PC-3 (cell line): ENCODE measurements at regions not wholly inside any gene's neighbourhood (a gene's known extent, or its start where the extent isn't known, plus 50 kb on each side); places are given as distances from the start of the nearest gene placed in this dataset.
A peak's percentile ranks its signal among the peaks of the same experiment; 100 is the strongest.

Source experiments
- ATAC-seq: fragments of 200-7000 bp; cut with Tn5 transposase; 2 replicates; pipeline ENCODE4 v1.9.1; 2020; ENCODE audit warnings: mild to moderate bottlenecking, moderate library complexity
- BruUV-seq: library from RNA; stranded (reverse); fragments of 400-500 nt; replicated peaks from 2 replicates; lab custom pipeline; 2021; lab: Mats Ljungman, UMichigan
- CTCF ChIA-PET: fragments of 300-600 bp; sonication (Branson Sonifier 250); formaldehyde crosslinking; loops from one replicate; lab custom pipeline; 2022; ENCODE audit warnings: antibody characterized with exemption; lab: Charles Lee
- POLR2A ChIA-PET: fragments of 300-600 bp; sonication (Branson Sonifier 250); formaldehyde crosslinking; loops from one replicate; lab custom pipeline; 2022; ENCODE audit warnings: antibody characterized with exemption; ENCODE audit not compliant: unreplicated experiment; lab: Charles Lee
- DNase-seq: peaks from one replicate; pipeline ENCODE4 v3.0.0-alpha.2; 2015
- H2AFZ ChIP-seq: fragments of 300-600 bp; sonication (generic); 2 replicates; pipeline ENCODE4 v1.6.0; 2016; ENCODE audit warnings: antibody characterized with exemption, low read length
- H3F3A ChIP-seq: fragments of 300-600 bp; sonication (generic); one replicate; pipeline ENCODE4 v1.6.0; 2017; ENCODE audit warnings: antibody characterized with exemption, low read length, control low read depth, mild to moderate bottlenecking; ENCODE audit not compliant: unreplicated experiment
- H3K27ac ChIP-seq: fragments of 300-600 bp; sonication (generic); 2 replicates; pipeline ENCODE4 v1.5.1; 2016; ENCODE audit warnings: mild to moderate bottlenecking, low read length
- H3K27me3 ChIP-seq: fragments of 300-600 bp; sonication (generic); 2 replicates; pipeline ENCODE4 v1.6.1; 2016; ENCODE audit warnings: low read length, mixed read lengths
- H3K36me3 ChIP-seq: fragments of 300-600 bp; sonication (generic); 2 replicates; pipeline ENCODE4 v1.6.1; 2016; ENCODE audit warnings: low read depth, mixed run types, low read length, mixed read lengths
- H3K4me1 ChIP-seq: fragments of 300-600 bp; sonication (generic); 2 replicates; pipeline ENCODE4 v1.5.1; 2016; ENCODE audit warnings: low read length; ENCODE audit not compliant: insufficient read depth
- H3K4me2 ChIP-seq: fragments of 300-600 bp; sonication (generic); 2 replicates; pipeline ENCODE4 v1.6.0; 2016; ENCODE audit warnings: low read length
- H3K4me3 ChIP-seq: fragments of 300-600 bp; sonication (generic); 2 replicates; pipeline ENCODE4 v1.5.1; 2016; ENCODE audit warnings: mild to moderate bottlenecking, low read length, mixed read lengths
- H3K79me2 ChIP-seq: fragments of 300-600 bp; sonication (generic); 2 replicates; pipeline ENCODE4 v1.6.1; 2017; ENCODE audit warnings: low read length, mixed read lengths
- H3K9ac ChIP-seq: fragments of 300-600 bp; sonication (generic); 2 replicates; pipeline ENCODE4 v1.6.0; 2016; ENCODE audit warnings: mild to moderate bottlenecking, low read length
- H3K9me2 ChIP-seq: fragments of 300-600 bp; sonication (generic); replicated peaks from 2 replicates; pipeline ENCODE4 v1.6.1; 2016; ENCODE audit warnings: mixed run types, low read length, mixed read lengths
- H3K9me3 ChIP-seq: fragments of 300-600 bp; sonication (generic); 2 replicates; pipeline ENCODE4 v1.6.1; 2016; ENCODE audit warnings: low read length, mixed read lengths
- H4K20me1 ChIP-seq: fragments of 300-600 bp; sonication (generic); 2 replicates; pipeline ENCODE4 v1.6.1; 2016; ENCODE audit warnings: low read length, mixed read lengths
- EZH2 ChIP-seq: fragments of 300-600 bp; sonication (generic); IDR thresholded peaks from one replicate; pipeline ENCODE4 v1.6.1; 2017; ENCODE audit warnings: antibody characterized with exemption, mild to moderate bottlenecking, low read length; ENCODE audit not compliant: unreplicated experiment
- EZH2phosphoT487 ChIP-seq: fragments of 300-600 bp; sonication (generic); IDR thresholded peaks from 2 replicates; pipeline ENCODE4 v1.6.1; 2018; ENCODE audit warnings: mild to moderate bottlenecking, antibody characterized with exemption, low read length, borderline replicate concordance
- intact Hi-C: fragments of 100-400 bp; cut with micrococcal nuclease; formaldehyde crosslinking; loops from 2 replicates; pipeline ENCODE4 v1.9.0; 2023
- TF ChIP-seq, protein P1 (sequence below): fragments of 300-600 bp; sonication (generic); conservative IDR thresholded peaks from 2 replicates; pipeline ENCODE4 v1.5.1; 2017; ENCODE audit warnings: antibody characterized with exemption, low read depth, mild to moderate bottlenecking, low read length

DNA sequence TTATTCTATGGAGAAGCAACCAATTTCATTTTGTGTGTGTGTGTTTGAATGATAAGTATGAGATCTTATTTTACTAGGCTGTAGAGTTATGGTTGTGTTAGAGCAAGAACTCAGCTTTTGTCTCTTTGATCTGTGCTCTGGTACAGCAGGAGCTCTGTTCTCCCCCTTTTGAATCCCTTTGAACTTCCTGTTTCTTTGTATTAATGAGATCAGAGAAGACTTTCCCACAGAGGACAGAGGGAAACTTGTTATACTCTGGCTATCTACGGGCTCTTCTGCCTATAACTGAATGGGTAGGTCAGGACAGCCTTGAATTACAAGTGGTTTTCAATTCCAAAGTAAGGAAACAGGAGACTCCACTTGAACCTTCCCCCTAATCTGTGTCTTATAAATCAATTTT is 1015.0 kb upstream of the RAG2 start:
- H3K4me2 ChIP-seq = no peak overlapping the region
- H3K36me3 ChIP-seq = no peaks in the 10 kb centered on the region
- H3F3A ChIP-seq = no peaks in the 10 kb centered on the region
- ATAC-seq = no peak
- intact Hi-C loops = no loop called here
- BruUV-seq = no TSS peak
- CTCF ChIA-PET = no interaction called here
- H3K4me1 ChIP-seq = no peaks in the 10 kb centered on the region
- H4K20me1 ChIP-seq = no peaks in the 10 kb centered on the region
- H3K9ac ChIP-seq = no peak overlapping the region
- no peak for TF ChIP-seq EZH2phosphoT487
- TF ChIP-seq EZH2 = no peak
- TF ChIP-seq, protein P1, sequence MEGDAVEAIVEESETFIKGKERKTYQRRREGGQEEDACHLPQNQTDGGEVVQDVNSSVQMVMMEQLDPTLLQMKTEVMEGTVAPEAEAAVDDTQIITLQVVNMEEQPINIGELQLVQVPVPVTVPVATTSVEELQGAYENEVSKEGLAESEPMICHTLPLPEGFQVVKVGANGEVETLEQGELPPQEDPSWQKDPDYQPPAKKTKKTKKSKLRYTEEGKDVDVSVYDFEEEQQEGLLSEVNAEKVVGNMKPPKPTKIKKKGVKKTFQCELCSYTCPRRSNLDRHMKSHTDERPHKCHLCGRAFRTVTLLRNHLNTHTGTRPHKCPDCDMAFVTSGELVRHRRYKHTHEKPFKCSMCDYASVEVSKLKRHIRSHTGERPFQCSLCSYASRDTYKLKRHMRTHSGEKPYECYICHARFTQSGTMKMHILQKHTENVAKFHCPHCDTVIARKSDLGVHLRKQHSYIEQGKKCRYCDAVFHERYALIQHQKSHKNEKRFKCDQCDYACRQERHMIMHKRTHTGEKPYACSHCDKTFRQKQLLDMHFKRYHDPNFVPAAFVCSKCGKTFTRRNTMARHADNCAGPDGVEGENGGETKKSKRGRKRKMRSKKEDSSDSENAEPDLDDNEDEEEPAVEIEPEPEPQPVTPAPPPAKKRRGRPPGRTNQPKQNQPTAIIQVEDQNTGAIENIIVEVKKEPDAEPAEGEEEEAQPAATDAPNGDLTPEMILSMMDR = no peak
- POLR2A ChIA-PET = no interaction called here
- H2AFZ ChIP-seq = no peak overlapping the region
- no peaks in the 10 kb centered on the region for H3K9me2 ChIP-seq
- no peaks in the 10 kb centered on the region for H3K9me3 ChIP-seq
- no peaks in the 10 kb centered on the region for H3K27me3 ChIP-seq
- no peak overlapping the region for H3K4me3 ChIP-seq
- DNase-seq = no peak
- H3K79me2 ChIP-seq = no peaks in the 10 kb centered on the region
- H3K27ac ChIP-seq = no peak overlapping the region

- CTCF ChIA-PET = no interaction called here
- POLR2A ChIA-PET = no interaction called here
- Histone ChIP-seq H3K9ac (no peak overlapping the region), H3K4me1 (no peaks in the 10 kb centered on the region), H3K27ac (no peak overlapping the region), H3K36me3 (no peaks in the 10 kb centered on the region), H3K9me2 (no peaks in the 10 kb centered on the region), H3F3A (no peaks in the 10 kb centered on the region), H3K27me3 (no peaks in the 10 kb centered on the region), H2AFZ (no peak overlapping the region), H4K20me1 (no peaks in the 10 kb centered on the region), H3K79me2 (no peaks in the 10 kb centered on the region), H3K4me2 (no peak overlapping the region), H3K9me3 (no peaks in the 10 kb centered on the region), H3K4me3 (no peak overlapping the region)
- ATAC-seq (no peak), DNase-seq (no peak)
- BruUV-seq = no TSS peak
- intact Hi-C loops = no loop called here
- no peak for TF ChIP-seq EZH2
- no peak for TF ChIP-seq EZH2phosphoT487
- TF ChIP-seq, protein P1 = no peak
Observed at GRCh38 chr11:37612146-37612545, 1014.1 kb upstream of the RAG2 start.

DNA sequence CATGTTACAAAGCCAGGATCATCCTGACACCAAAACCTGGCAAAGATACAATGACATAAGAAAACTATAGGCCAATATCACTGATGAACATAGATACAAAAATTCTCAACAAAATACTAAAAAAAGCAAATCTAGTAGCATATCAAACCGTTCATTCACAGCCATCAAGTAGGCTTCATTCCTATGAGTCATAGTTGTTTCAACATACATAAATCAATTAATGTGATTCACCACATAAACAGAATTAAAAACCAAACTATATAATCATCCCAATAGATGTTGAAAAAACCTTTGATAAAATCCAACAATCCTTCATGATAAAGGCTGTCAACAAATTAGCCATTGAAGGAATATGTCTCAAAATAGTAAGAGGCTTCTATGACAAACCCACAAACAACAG is 1007.2 kb upstream of the RAG2 start:
- DNase-seq = peak; percentile 30
- Histone ChIP-seq H3K9me2 (no peaks in the 10 kb centered on the region), H4K20me1 (no peaks in the 10 kb centered on the region), H3K27ac (no peak overlapping the region), H3K79me2 (no peaks in the 10 kb centered on the region), H3K4me3 (no peak overlapping the region), H3K36me3 (no peaks in the 10 kb centered on the region), H2AFZ (no peak overlapping the region), H3K9ac (no peak overlapping the region), H3F3A (no peaks in the 10 kb centered on the region), H3K4me2 (no peak overlapping the region), H3K9me3 (no peaks in the 10 kb centered on the region), H3K27me3 (no peaks in the 10 kb centered on the region), H3K4me1 (peaks cover 5% of the 10 kb centered on the region; the same call in 1 of the 2 replicates)
- no TSS peak for BruUV-seq
- ChIA-PET CTCF (no interaction called here), POLR2A (no interaction called here)
- ATAC-seq = peak; percentile 60
- TF ChIP-seq, protein P1 = no peak
- no peak for TF ChIP-seq EZH2phosphoT487
- no peak for TF ChIP-seq EZH2
- intact Hi-C loops = no loop called here
